ENCODE measurements at regions not wholly inside any gene's neighbourhood (a gene's known extent, or its start where the extent isn't known, plus 50 kb on each side); places are given as distances from the start of the nearest gene placed in this dataset.
"Not testable (repeated sequence)": the region's sequence is repeated elsewhere in the genome, so short reads cannot be mapped to it uniquely, and the experiment has no call there.

DNA sequence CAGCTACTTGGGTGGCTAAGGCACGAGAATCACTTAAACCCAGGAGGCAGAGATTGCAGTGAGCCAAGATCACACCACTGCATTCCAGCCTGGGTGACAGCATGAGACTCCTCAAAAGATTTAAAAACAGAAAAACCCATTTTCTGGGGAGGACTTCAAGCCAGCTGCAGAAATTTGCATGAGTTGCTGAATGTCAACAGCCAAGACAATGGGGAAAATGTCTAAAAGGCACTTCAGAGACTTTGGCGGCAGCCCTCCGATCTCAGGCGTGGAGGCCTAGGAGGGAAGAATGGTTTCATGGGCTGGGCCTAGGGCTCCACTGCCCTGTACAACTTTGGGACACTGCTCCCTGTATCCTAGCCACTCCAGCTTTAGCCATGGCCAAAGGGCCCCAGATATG, 177.8 kb upstream of the C14orf180 start:
- intact Hi-C loops (cut with DNase I; ENCODE audit: low total_unique reads), result no loop called here
- no peak for DNase-seq (ENCODE audit: low spot score in 2 of 2)

DNA sequence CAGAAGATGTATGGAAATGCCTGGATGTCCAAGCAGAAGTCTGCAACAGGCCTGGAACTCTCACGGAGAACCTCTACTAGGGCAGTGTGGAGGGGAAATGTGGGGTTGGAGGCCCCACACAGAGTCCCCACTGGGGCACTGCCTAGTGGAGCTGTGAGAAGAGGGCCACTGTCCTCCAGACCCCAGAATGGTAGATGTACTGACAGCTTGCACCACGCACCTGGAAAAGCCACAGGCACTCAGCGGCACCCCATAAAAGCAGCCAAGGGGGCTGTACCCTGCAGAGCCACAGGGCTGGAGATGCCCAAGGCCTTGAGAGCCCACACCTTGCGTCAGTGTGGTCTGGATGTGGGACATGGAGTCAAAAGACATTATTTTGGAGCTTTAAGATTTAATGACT, 177.3 kb upstream of the C14orf180 start:
- Histone ChIP-seq H3K27me3 (peaks cover 0 to 16% of the 10 kb centered on the region in 2 donors), H3K9me3 (peaks cover 8 to 27% of the 10 kb centered on the region in 2 donors)
- H3K4me3 ChIP-seq; DNase-seq (ENCODE audit: low spot score in 2 of 2); intact Hi-C loops (cut with DNase I; ENCODE audit: low total_unique reads); H3K4me1 ChIP-seq; H3K27ac ChIP-seq; H3K36me3 ChIP-seq: not testable (repeated sequence)

More for the DNA sequence above, 177.8 kb upstream of the C14orf180 start:
- Histone ChIP-seq H3K36me3 (no peaks in the 10 kb centered on the region), H3K4me3 (no peak overlapping the region), H3K9me3 (peaks cover 12 to 33% of the 10 kb centered on the region in 2 donors), H3K27ac (no peak overlapping the region), H3K4me1 (no peaks in the 10 kb centered on the region), H3K27me3 (peaks cover 0 to 16% of the 10 kb centered on the region in 2 donors)
- TF ChIP-seq CTCF (IDR thresholded peaks at IDR 0.05) (no peak), POLR2AphosphoS5 (IDR thresholded peaks at IDR 0.05) (no peak), POLR2A (IDR thresholded peaks at IDR 0.05) (no peak)

DNA sequence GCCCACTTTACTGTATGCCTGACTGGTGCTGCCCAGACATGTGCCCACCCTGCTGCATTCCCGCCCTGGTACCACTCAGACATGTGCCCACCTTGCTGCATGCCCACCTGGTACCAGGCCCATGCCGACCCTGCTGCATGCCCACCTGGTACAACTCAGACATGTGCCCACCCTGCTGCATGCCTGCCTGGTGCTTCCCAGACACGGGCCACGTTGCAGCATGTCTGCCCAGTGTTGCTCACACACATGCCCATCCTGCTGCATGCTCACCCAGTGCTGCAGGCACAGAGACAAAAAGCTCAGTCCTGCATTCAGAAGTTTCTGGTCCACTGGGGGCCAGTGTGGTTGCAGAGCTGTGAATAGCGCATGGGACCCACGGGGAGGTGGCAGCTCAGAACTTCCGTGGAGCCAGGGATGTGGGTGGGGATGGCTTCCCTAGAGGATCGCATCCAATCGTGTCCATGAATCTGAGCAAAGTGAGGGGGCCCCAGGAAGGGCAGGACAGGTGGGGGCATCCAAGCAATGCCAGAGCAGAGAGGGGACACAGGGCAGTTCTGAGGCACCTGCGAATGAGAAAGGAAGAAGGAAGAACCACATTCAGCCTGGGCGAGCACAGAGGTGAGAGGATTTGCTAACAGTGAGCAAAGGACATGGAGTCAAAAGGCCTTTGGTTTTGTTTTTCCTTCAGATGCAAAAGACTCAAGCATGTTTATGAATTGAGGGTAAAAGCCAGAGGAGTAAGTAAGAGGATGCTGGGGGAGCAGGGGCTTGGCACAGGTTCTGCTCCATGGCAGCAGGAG, 175.9 kb upstream of the C14orf180 start:
- TF ChIP-seq CTCF (IDR thresholded peaks at IDR 0.05), result no peak
- Histone ChIP-seq H3K27me3 (peaks cover 0 to 16% of the 10 kb centered on the region in 2 donors), H3K4me1 (no peaks in the 10 kb centered on the region), H3K27ac (no peak overlapping the region), H3K9me3 (peaks cover 7 to 21% of the 10 kb centered on the region in 2 donors), H3K36me3 (no peaks in the 10 kb centered on the region), H3K4me3 (no peak overlapping the region)
- no peak for DNase-seq (ENCODE audit: low spot score in 2 of 2)
- intact Hi-C loops (cut with DNase I; ENCODE audit: low total_unique reads), result no loop called here

DNA sequence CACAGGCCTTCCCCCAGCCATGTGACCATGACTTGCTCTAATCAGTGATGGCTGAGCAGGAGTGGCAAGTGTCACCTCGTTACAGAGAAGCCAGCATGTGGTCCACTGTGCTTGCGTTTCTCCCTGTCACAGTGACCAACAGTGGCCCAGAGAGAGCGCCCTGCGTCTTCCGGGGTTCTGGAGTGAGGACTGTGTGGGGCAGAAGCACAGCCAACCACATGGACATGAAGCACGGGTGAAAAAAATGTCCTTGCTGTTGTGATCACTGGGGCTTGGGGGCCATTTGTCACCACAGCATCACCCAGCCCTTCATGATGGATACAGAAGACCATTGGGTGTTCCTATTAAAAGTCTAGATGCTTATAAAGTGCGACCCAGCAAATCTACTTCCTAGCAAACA, 174.6 kb upstream of the C14orf180 start:
- no peak for TF ChIP-seq POLR2A (IDR thresholded peaks at IDR 0.05)
- TF ChIP-seq CTCF (IDR thresholded peaks at IDR 0.05), result no peak
- H3K4me1 ChIP-seq, result no peaks in the 10 kb centered on the region
- intact Hi-C loops (cut with DNase I; ENCODE audit: low total_unique reads), result no loop called here
- peaks cover 18% of the 10 kb centered on the region in 2 donors for H3K9me3 ChIP-seq
- no peak for DNase-seq (ENCODE audit: low spot score in 2 of 2)
- no peaks in the 10 kb centered on the region for H3K36me3 ChIP-seq
- peaks cover 0 to 16% of the 10 kb centered on the region in 2 donors for H3K27me3 ChIP-seq
- H3K27ac ChIP-seq, result no peak overlapping the region
- no peak overlapping the region for H3K4me3 ChIP-seq

DNA sequence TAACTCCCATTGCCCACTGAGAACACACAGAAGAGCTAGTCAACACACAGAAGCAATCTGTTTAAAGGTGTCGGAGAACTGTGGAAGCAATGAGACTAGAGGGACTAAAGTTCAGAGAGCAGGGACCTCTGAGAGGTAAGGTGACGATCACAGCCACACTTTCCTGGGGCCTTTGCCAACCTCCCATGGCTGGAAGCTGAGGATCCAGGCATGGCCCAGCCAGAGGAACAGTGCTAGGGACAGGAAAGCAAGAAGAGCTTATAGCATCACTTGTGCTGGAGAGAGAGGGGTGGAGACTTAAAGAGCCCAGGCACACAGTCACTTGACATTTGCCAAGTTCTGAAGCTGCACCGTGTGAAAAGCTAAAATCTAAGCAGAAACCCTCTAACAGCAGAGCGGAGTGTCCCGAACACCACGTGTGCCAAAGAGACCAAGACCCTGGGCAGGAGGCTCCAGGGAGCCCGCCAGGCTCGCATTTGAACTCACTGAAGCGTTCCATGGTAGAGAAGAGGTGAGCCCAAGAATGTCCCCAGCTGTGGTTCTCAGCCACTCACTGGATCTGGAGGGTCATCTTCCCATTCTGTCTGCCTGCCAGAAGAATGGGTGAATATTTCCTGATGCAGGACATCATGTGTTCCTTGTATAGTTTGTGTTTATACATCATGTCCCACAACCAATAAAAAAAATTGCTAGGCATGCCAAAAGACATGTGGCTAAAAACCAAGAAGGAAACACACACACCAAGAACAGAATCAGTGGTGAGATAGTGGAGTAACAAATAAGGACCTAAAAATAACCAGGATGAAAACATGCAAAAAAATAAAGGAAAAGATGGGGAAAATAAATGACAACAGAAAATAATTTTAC, 174.0 kb upstream of the C14orf180 start:
- intact Hi-C loops (cut with DNase I; ENCODE audit: low total_unique reads), result no loop called here
- H3K9me3 ChIP-seq, result peaks cover 17 to 18% of the 10 kb centered on the region in 2 donors
- TF ChIP-seq CTCF (IDR thresholded peaks at IDR 0.05) (no peak), POLR2A (IDR thresholded peaks at IDR 0.05) (no peak), POLR2AphosphoS5 (IDR thresholded peaks at IDR 0.05) (no peak)
- no peak overlapping the region for H3K4me3 ChIP-seq
- no peaks in the 10 kb centered on the region for H3K36me3 ChIP-seq
- H3K27ac ChIP-seq, result no peak overlapping the region
- H3K27me3 ChIP-seq, result peaks cover 0 to 16% of the 10 kb centered on the region in 2 donors
- no peak for DNase-seq (ENCODE audit: low spot score in 2 of 2)
- H3K4me1 ChIP-seq, result no peaks in the 10 kb centered on the region

Data from breast epithelium (tissue), 4 donors.